Stimulated activated CD4-positive, alpha-beta T cell treated with anti-CD3 and anti-CD28 coated beads, Interleukin-4, amount 100 ng/mL, for 24 hours (primary cell): ENCODE measurements at regions not wholly inside any gene's neighbourhood (a gene's known extent, or its start where the extent isn't known, plus 50 kb on each side); places are given as distances from the start of the nearest gene placed in this dataset.
"Not testable (repeated sequence)": the region's sequence is repeated elsewhere in the genome, so short reads cannot be mapped to it uniquely, and the experiment has no call there.

Experiments
- DNase-seq: peaks from one replicate; pipeline ENCODE4 v3.0.0-alpha.2; 2020

DNA sequence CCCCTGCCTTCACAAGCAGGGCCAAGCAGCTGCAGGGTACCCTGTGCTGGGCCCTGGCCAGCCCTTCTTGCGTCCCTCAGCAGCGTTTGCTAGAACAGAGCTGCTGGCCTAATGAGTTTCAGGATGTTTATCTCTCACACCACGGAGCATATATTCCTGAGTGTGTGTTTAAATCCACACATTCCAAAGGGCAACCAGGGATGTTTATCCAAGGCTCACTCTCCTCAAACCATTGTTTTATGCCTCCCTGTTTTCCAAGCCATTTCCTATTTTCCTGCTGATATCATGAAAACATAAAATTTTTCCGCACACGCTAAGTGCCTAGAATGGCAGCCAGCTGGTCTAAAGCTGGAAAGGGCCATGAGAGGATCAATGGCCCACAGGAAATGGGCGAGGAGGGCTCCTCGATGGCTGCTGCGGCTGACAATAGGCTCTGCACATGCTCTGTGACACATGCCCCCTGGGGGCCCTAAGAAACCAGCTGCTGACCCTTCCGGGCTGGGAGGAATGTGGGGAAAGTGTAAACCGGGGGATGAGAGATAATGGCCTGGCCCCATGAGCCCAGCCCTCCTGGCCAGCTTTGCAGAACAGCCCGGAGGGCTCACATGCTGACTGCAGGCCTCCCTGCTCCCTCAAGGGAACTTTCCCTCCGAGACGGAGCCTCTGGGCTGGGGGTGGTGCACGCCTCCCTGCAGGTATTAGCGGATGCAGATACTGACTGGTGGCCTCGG lies 194.0 kb downstream of the NDUFA10 start:
- DNase-seq: no peak

DNA sequence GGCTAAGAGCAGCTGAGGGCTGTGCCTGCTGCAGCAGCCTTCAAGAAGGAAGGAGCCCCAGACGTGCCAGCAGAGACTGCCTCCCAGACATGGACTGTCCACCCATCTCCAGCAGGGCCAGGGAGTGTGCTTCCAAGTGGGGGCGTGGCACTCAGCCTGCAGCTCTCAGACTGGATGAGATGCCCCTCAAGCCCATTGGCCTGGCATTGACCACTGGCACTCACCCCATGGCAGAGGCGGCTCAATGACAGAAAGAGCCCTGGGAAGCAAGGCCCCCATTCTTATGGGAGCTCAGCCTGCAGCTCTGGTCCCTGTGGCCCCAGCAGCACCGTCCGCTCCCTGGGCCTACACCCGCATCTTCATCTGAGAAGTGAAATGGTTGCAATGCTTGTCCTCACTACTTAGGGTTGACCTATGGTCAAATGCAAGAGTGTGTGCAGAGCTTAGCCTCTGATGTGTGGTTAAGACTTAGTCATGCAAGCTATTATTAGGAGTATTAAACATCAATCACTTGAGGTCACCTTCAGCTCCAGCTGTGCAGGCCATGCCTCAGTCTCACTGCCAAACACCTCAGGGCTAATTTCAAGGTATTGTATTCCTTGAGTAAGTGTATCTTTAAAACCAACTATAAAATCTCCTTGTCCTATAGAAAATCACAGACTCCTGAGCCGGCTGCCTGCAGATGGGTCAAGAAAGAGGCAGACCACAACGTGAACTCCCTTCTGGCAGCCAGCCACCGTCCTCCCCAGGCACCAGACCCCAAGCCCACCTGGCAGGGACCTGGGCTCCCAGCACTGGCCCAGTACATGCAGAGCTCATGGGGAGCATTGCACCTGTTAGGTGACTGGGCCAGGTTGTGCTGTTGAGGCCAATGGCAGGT lies 194.8 kb downstream of the NDUFA10 start:
- DNase-seq: no peak

GRCh38 chr2:239829326-239829725 lies 195.8 kb downstream of the NDUFA10 start:
- no peak for DNase-seq

DNA sequence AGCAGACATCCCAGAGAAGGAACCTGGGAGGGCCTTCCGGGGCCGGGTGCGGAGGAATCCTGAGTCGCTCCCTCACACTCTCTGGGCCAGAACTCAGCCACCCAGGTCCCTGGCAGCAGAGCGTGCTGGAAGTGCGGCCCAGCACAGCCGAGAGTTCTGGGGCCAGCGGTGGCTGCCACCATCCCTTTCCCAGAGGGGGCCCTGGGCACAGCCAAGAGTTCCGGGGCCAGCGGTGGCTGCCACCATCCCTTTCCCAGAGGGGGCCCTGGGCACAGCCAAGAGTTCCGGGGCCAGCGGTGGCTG lies 196.2 kb downstream of the NDUFA10 start:
- DNase-seq: not testable (repeated sequence)

DNA sequence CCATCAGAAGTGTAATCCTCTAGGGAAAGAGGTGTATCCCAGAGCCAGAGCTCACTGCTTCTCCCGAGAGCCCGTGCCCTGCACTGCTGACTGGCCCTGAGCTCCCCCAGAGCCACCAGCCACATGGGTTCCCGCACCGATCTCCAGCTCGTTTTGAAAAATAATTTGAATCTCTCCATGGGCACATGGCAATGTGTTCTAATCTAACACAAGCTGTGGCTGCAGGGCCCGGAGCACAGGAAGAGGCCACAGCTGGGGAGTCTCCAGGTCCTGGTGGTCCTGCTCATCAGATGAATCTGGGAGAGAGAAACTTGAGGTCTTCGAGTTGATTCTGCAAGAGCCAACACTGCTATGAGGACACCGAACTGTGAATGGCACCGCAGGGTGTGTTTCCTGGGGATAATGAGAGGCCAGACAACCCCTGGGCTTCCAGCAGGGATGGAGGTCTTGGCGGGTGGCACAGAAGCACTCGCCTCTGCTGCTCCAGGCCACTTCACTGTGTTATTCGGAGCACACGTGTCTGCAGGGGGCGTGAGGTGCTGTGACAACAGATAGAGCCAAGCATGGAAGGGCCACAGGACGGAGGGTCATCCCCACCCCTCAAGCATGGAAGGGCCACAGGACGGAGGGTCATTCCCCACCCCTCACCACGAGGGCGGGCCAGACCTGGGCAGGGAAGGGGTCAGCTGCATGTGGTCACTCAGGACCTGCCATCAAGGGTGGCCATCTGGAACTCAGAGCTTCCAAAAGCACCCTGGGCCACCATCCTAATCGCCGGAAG lies 196.8 kb downstream of the NDUFA10 start:
- no peak for DNase-seq

DNA sequence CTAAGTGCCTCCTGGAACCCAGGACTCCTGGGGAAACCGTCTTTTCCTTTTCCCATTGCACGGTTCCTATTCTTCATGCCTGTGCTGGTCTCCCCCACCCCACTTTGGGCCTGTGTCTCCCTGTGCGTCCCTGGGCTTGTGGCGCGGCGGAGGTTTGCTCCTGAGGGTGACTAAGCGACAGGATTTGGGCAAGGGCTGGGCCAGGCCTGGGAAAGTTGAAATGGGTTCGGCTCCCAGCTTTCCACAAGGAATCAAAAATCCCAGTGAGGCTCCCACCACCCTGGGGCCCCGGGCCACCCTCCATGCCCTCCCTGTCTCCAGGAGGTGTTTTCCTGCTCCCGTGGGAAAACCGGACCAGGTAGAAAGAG lies 197.6 kb downstream of the NDUFA10 start:
- no peak for DNase-seq

- DNase-seq: no peak
These were observed 198.2 kb downstream of the NDUFA10 start for GRCh38 chr2:239826786-239827522.

DNA sequence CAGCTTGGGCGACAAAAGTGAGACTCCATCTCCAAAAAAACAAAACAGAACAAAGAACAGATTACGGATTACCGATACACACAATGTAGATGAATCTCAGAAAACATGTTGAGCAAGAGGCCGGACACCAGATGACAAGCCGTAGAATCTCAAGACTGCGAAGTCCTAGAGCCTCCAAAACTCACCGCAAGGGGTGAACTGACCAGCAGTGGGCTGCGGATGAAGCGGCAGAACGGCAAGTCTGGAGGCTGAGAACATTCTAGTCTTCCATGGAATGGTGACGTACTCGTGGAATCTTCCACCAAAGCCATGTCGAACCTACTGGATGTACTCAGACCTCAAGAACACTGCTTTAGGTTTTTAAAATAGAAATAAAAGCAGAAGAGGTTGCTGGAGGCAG lies 198.8 kb downstream of the NDUFA10 start:
- no peak for DNase-seq

GRCh38 chr2:239825705-239825979 lies 199.5 kb downstream of the NDUFA10 start:
- no peak for DNase-seq

GRCh38 chr2:239824866-239825704 lies 200.1 kb downstream of the NDUFA10 start:
- no peak for DNase-seq

DNA sequence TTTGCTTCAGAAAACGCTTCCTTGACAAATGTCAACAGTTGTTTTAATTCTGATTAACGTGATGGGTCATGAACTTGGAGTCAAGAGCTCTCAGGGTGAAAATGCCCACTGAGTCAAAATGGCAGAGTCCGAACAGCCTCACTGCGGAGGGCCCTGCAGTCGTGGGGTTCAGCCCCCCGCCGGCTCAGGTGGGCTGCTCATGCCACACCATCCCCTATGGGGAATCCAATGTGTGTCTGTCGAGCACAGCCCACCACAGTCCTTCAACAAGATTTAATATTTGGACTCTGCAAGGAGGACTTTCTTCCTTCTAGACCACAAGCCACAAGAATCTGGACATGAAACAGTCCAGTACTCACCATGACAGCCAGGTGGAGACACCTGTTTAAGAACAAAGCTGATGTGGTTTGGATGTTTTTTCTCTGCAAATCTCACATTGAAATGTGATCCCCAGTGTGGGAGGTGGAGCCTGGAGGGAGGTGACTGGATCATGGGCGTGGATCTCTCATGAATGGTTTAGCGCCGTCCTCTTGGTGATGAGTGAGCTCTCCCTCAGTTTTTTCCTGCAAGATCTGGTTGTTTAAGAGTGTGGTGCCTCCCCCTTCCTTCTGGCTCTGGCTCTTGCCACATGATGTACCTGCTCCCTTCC lies 201.0 kb downstream of the NDUFA10 start:
- no peak for DNase-seq

DNA sequence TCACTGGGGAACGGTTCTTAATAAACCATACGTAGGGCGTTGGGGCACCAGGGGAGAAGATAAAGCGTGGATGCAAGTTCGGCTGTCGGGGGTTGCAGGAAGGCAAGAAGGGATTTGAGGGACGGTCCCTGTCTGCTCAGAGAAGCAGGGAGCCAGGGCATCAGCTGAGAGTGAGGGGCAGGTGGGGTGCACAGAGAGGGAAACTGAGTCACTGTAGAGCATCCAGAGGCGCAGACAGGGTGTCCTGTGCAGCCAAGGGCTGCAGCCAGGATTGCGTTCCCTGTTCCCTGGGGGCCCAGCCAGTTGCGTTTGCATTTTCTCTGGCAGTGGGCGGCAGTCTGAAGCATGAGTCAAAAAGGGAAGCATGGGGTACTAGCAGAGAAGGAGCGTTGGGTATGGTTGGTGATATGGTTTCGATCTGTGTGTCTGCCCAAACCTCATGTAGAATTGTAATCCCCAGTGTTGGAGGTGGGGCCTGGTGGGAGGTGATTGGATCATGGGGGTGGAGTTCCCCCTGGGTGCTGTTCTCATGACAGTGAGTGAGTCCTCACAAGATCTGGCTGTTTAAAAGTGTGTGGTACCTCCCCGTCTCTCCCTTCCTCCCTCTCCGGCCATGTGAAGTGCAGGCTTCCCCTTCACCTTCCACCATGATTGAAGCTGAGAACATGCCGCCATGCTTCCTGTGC lies 202.9 kb downstream of the NDUFA10 start:
- peak; percentile 38 for DNase-seq

GRCh38 chr2:239821694-239822075 lies 203.5 kb downstream of the NDUFA10 start:
- DNase-seq: no peak

DNA sequence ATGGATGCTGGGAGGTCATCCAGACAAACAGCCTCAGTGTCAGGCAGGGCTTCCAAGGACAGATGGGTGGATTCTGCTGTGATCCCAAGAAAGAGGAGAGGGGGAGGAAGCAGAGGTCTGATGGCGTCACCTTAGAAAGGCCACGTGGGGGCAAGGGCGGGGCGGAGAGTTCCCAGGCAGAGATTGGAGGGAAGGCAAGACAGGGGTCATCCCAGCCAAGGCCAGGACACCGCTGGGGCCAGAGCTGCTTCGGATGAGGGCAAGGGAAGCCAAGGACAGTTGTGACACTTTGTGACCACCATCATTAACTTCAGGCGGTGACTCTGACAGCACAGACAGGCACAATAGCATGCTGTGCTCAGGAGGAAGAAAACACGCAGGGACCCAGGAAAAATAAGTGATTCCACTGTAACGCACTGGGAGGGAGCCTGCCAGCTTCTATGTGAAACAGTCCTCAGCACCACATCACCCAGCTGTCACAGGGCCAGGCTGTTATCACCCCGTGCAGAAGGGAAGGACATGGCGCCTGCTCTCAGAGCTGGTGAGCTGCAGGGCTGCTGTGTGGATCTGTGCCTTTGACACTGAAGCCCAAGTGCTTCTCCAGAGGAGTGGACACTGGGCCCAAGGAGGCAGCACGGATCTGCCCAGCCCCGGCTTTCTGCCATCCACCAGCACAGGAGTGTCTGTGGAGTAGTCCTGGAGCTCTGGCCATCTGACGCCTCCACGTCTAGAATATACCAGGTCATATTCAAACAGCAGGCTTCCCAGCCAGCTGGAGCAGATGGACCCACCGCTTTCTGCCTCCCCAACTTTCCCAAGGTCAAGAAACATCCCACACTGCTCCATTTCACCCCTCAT lies 204.1 kb downstream of the NDUFA10 start:
- no peak for DNase-seq

- DNase-seq: peak; percentile 14
These were observed 205.1 kb downstream of the NDUFA10 start for GRCh38 chr2:239819974-239820555.

DNA sequence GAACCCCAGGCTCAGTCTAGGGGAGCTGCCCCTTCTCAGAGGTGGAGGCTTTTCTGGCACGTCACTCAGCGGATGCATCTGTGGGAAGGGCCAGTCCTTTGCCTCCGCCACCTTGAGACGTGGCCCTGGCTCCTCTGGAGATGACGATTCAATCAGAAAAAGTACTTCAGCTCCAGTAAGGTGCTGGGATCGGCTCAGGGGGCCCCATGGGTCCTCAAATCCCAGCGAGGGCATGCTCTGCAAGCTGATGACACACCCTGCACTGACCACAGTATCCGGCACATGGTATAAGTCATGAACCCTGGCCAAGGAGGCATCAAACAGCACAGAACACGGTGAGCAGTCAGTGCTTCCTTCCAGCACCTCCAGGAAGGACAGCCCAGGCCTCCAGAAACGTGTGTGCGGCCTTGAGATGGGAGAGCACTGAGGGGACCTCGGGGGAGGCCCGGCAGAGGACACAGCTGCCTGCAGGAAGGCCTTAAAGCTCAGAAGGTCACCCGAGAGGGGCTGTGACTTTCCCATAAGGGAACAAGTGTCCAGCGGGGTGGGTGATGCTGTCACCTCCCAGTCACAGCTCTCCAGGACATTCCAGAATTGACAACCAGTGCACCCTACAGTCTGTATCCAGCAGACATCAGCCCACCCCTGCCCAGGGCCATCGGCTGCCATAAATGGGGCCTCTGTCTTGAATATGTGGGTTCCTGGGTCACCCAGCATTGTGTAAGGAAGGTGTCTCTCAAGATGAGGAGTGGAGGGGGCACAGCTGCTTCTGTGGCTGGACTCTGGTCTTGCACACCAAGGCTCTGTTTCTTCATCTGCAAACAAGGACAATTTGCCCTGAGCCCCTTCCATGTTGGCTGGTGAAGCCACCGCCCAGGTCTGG lies 205.8 kb downstream of the NDUFA10 start:
- DNase-seq: no peak

DNA sequence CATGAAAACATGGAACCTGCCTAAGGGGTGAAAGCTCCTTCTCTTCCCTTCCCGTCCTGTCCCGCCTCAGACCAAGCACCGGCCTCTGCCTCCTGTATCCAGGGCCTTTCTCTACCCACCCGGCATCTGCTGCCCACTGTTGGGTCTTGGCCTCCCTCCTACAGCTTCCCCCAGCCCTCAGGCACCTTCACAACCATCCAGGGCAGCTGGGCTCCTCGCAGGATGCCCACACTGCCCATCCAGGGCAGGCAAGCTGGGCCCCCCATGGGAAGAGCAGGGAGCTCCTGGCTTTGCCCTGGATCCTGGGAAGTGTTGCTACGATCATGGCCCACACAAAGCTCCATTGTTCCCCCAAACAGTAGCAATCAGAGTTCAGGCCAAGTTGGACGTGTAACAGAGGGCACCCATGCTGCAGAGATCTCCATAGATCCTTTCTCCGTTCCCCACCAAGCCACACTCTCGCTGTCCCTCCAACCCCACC lies 206.6 kb downstream of the NDUFA10 start:
- no peak for DNase-seq

- no peak for DNase-seq
These were observed 207.1 kb downstream of the NDUFA10 start for GRCh38 chr2:239818086-239818485.
